ENCODE measurements at regions not wholly inside any gene's neighbourhood (a gene's known extent, or its start where the extent isn't known, plus 50 kb on each side); places are given as distances from the start of the nearest gene placed in this dataset.
"Not testable (repeated sequence)": the region's sequence is repeated elsewhere in the genome, so short reads cannot be mapped to it uniquely, and the experiment has no call there.

GRCh38 chr14:38973083-38973700 lies 129.8 kb downstream of the SEC23A start:
- no peak for DNase-seq (ENCODE audit: low read depth in 2 of 2)

DNA sequence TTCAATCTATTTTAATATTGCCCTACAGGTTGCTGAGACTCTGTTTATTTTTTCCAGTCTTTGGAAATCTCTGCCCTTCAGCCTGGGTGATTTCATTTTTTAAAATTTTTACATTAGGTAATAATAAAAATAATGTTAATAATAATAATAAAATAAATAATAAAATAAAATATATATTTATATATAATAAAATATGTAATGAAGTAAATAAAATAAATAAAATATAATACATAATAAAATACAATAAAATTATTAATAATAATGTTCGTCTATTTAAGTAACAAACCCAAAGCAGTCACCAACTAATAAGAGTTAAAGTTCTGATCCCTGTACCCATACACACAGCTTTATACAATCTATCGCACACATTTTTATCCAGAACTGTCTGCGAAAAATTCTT lies 130.5 kb downstream of the SEC23A start:
- DNase-seq (ENCODE audit: low read depth in 2 of 2): no peak

DNA sequence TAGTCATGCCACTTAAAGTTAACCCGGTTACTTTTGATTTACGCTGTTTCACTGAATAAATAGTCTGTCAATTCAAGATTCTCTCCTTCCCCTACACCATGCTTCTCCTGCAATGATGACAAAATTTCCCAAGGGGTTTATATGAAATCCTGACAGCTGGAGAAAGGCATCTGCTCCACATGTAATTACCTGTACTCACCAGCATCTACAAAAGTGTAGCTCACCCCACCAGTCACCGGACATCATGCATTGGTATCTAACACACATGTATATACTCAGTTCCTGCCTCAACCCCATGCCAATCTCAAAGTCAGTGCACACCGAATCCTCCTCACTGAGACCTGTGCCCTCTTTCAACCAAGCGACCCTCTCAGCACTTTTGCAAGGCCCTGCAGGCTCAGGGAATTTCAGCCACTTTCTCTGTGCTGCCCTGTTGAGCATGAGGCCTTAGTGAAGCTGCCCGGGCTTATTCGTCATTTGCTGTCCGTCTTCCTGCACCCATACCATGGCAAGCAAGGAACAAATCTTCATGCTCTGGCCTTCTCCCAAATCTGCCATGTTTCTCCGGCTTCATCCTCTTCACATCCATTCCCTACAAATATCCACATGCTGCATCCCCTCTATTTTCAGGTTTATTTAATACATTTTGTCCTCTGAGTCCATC lies 131.6 kb downstream of the SEC23A start:
- DNase-seq (ENCODE audit: low read depth in 2 of 2): no peak

GRCh38 chr14:38964630-38965029 lies 138.4 kb downstream of the SEC23A start:
- no peak for DNase-seq (ENCODE audit: low read depth in 2 of 2)

DNA sequence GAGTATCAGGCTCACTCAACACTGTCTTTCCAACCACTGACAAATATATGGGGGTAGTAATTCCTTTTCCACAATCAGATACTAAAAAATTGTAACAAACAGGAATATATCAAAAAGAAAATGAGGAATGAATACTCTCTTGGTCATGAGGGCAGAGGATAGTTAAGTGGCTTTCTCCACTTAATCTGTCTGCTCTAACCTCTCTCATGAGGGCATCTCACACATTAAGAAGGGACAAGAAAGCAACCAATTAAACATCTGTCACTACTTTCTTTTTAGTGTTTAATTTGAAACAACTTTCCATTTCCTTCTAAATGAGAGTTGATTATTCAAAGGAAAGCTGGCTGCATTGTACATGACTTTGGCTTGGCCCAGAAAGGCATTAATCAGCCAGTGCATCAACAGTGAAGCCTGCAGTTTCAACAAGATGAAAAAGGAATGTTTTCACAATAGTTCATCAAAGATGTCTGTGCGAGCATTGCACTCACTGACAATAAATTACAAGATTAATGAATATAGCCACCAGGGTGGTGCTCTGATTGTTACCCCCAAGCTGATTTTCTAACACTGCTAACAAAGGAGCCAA lies 142.0 kb downstream of the SEC23A start:
- no peak for DNase-seq (ENCODE audit: low read depth in 2 of 2)

GRCh38 chr14:38959021-38959420 lies 144.0 kb downstream of the SEC23A start:
- DNase-seq (ENCODE audit: low read depth in 2 of 2): no peak

- DNase-seq (ENCODE audit: low read depth in 2 of 2): no peak
These were observed 144.4 kb downstream of the SEC23A start for GRCh38 chr14:38958589-38958988.

GRCh38 chr14:38951451-38951850 lies 151.6 kb downstream of the SEC23A start:
- no peak for DNase-seq (ENCODE audit: low read depth in 2 of 2)

DNA sequence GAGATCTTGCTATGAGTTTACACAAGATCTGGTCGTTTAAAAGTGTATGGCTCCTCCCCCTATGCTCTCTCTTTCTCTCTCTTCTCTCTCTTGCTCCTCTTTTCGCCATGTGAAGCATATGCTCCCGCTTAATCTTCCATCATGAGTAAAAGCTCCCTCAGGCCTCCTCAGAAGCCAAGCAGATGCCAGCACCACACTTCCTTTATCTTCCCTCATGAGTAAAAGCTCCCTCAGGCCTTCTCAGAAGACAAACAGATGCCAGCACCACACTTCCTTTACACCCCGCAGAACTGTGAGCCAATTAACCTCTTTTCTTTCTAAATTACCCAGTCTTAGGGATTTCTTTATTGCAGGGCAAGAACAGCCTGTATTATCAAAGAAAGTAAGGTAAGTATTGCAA lies 152.4 kb downstream of the SEC23A start:
- no peak for DNase-seq (ENCODE audit: low read depth in 2 of 2)

DNA sequence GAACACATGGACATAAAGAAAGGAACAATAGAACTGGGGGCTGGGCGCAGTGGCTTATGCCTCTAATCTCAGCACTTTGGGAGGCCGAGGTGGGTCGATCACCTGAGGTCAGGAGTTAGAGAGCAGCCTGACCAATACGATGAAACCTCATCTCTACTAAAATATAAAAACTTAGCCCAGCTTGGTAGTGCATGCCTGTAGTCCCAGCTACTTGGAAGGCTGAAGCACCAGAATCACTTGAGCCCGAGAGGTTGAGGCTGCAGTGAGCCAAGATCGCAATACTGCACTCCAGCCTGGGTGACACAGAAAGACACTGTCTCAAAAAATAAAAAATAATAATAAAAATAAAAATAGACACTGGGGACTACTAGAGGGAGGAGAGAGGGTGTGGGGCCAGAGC lies 154.5 kb downstream of the SEC23A start:
- no peak for DNase-seq (ENCODE audit: low read depth in 2 of 2)

GRCh38 chr14:38948171-38948570 lies 154.9 kb downstream of the SEC23A start:
- DNase-seq (ENCODE audit: low read depth in 2 of 2): no peak

- no peak for DNase-seq (ENCODE audit: low read depth in 2 of 2)
These were observed 155.7 kb downstream of the SEC23A start for GRCh38 chr14:38947343-38947742.

GRCh38 chr14:38944691-38945090 lies 158.3 kb downstream of the SEC23A start:
- DNase-seq (ENCODE audit: low read depth in 2 of 2): no peak

GRCh38 chr14:38941488-38941887 lies 161.5 kb downstream of the SEC23A start:
- DNase-seq (ENCODE audit: low read depth in 2 of 2): no peak

GRCh38 chr14:38932653-38933000 lies 170.4 kb downstream of the SEC23A start:
- not testable (repeated sequence) for DNase-seq (ENCODE audit: low read depth in 2 of 2)

- DNase-seq (ENCODE audit: low read depth in 2 of 2): no peak
These were observed 170.9 kb downstream of the SEC23A start for GRCh38 chr14:38931969-38932652.

GRCh38 chr14:38930898-38931297 lies 172.1 kb downstream of the SEC23A start:
- no peak for DNase-seq (ENCODE audit: low read depth in 2 of 2)

DNA sequence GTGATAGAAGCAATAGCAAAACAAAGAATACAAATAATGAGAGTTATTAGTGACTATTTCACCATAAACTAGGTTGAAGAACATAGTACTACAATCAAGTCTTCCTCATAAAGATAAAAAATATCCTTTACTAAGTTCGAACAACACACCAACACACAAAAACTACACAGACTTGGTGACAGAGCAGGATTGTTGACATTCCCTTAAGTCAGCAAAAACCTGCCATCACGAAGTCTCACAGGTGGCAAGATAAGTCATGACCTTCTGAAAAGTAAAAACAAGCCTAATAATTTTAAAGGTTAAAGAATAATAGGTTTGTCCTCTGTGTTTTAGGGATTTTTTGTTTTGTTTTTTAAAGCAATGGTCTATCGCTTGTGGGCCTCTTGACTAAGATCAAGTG lies 173.0 kb downstream of the SEC23A start:
- no peak for DNase-seq (ENCODE audit: low read depth in 2 of 2)

- DNase-seq (ENCODE audit: low read depth in 2 of 2): no peak
These were observed 173.6 kb downstream of the SEC23A start for GRCh38 chr14:38929416-38929815.

DNA sequence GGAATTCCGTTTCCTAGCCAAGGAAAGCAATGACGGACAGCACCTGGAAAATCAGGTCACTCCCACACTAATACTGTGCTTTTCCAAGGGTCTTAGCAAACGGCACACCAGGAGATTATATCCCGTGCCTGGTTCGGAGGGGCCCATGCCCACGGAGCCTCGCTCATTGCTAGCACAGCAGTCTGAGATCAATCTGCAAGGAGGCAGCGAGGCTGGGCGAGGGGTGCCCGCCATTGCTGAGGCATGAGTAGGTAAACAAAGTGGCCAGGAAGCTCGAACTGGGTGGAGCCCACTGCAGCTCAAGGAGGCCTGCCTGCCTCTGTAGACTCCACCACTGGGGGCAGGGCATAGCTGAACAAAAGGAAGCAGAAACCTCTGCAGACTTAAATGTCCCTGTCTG lies 181.1 kb downstream of the SEC23A start:
- DNase-seq (ENCODE audit: low read depth in 2 of 2): not testable (repeated sequence)

DNA sequence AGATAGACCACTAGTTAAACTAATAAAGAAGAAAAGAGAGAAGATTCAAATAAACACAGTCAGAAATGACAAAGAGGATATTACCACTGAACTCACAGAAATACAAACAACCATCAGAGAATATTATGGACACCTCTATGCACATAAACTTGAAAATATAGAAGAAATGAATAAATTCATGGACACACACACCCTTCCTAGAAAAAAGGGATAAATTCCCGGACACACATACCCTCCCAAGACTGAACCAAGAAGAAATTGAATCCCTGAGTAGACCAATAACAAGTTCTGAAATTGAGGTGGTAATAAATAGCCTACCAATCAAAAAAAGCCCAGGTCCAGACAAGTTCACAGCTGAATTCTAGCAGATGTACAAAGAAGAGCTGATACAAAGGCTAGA lies 187.9 kb downstream of the SEC23A start:
- DNase-seq (ENCODE audit: low read depth in 2 of 2): no peak

GRCh38 chr14:38910092-38910491 lies 192.9 kb downstream of the SEC23A start:
- no peak for DNase-seq (ENCODE audit: low read depth in 2 of 2)

DNA sequence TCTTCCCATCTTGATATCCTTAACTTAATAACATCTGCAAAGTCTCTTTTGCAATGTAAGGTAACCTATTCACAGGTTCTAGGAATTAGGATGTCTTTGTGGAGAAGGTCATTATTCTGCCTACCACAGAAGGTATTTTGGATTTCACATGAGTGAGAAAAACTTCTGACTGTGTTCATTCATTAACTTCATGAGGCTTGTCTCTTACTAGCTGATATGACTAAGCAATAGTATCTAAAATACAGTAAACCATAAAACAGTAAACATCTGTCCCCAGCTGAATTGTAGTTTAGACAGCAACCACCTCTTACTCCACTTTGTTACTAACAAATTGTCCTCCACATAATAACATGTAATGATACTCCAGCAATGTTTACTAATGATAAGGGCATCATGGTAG lies 198.1 kb downstream of the SEC23A start:
- DNase-seq (ENCODE audit: low read depth in 2 of 2): no peak
